ENCODE measurements at regions not wholly inside any gene's neighbourhood (a gene's known extent, or its start where the extent isn't known, plus 50 kb on each side); places are given as distances from the start of the nearest gene placed in this dataset.

DNA sequence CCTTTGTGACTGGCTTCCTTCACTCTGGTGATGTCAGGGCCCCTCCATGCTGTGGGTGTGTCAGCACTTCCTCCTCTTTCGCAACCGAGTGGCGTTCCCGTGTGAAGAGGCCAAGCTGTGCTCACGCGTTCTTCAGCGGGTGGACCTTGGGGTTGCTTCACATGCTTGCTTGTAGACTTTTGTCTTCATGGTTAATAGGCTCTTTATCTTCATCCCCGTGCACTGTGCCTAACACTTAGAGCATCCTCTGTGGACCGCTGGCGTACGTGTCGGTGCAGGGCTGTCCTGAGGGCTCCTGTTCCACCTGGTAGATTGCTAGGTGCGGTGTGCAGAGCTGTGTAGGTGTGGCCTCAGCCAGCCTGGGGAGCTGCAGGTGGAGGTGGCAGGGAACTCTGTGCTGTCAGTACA is 182.3 kb downstream of the OR4M2 start:
- ChIA-PET CTCF (no interaction called here), POLR2A (no interaction called here)
- H3K4me2 ChIP-seq (ENCODE audit: insufficient read depth, low read length) = no peak overlapping the region
- BruUV-seq (replicated peaks) = no TSS peak
- no peaks in the 10 kb centered on the region for H3K9me1 ChIP-seq (replicated peaks; ENCODE audit: control insufficient read depth, extremely low read depth, insufficient read depth, low read length)
- no peak overlapping the region for H2AFZ ChIP-seq (ENCODE audit: low read depth, low read length)
- FAIRE-seq (no peak), DNase-seq (ENCODE audit: low read depth, low spot score) (no peak)
- no peak overlapping the region for H3K9ac ChIP-seq (replicated peaks; ENCODE audit: extremely low read depth, insufficient read depth, low read length)
- no peak for TF ChIP-seq EZH2 (IDR thresholded peaks at IDR 0.05; ENCODE audit: borderline replicate concordance, low read depth, low read length, severe bottlenecking)
- no peak for TF ChIP-seq JUN (IDR thresholded peaks at IDR 0.05; ENCODE audit: borderline replicate concordance, insufficient read depth, insufficient read length, low read depth)
- TF ChIP-seq, protein P1, sequence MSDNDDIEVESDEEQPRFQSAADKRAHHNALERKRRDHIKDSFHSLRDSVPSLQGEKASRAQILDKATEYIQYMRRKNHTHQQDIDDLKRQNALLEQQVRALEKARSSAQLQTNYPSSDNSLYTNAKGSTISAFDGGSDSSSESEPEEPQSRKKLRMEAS (IDR thresholded peaks at IDR 0.05; ENCODE audit: insufficient read depth, insufficient read length) = no peak
- TF ChIP-seq FOS (IDR thresholded peaks at IDR 0.05; ENCODE audit: borderline replicate concordance, insufficient read depth, low read length) = no peak
- no peak for TF ChIP-seq POLR2A (IDR thresholded peaks at IDR 0.05; ENCODE audit: low read depth, low read length)
- TF ChIP-seq, protein P2, sequence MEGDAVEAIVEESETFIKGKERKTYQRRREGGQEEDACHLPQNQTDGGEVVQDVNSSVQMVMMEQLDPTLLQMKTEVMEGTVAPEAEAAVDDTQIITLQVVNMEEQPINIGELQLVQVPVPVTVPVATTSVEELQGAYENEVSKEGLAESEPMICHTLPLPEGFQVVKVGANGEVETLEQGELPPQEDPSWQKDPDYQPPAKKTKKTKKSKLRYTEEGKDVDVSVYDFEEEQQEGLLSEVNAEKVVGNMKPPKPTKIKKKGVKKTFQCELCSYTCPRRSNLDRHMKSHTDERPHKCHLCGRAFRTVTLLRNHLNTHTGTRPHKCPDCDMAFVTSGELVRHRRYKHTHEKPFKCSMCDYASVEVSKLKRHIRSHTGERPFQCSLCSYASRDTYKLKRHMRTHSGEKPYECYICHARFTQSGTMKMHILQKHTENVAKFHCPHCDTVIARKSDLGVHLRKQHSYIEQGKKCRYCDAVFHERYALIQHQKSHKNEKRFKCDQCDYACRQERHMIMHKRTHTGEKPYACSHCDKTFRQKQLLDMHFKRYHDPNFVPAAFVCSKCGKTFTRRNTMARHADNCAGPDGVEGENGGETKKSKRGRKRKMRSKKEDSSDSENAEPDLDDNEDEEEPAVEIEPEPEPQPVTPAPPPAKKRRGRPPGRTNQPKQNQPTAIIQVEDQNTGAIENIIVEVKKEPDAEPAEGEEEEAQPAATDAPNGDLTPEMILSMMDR (IDR thresholded peaks at IDR 0.05; ENCODE audit: extremely low read depth in 1 of 2, insufficient read depth in 1 of 2, low read depth in 1 of 2, low read length in 2 of 2) = no peak
- no peak for TF ChIP-seq MYC (IDR thresholded peaks at IDR 0.05; ENCODE audit: low read depth, low read length)
- TF ChIP-seq POLR2AphosphoS5 (IDR thresholded peaks at IDR 0.05; ENCODE audit: insufficient read depth, low read depth, low read length) = no peak
- TF ChIP-seq GATA2 (IDR thresholded peaks at IDR 0.05; ENCODE audit: insufficient read depth, insufficient read length, low read depth, low read length) = no peak
- intact Hi-C loops (cut with micrococcal nuclease) = no loop called here
- H4K20me1 ChIP-seq (replicated peaks; ENCODE audit: control insufficient read depth, extremely low read depth, insufficient read depth, low read length) = no peaks in the 10 kb centered on the region
- no peaks in the 10 kb centered on the region for H3K27me3 ChIP-seq (ENCODE audit: control insufficient read depth in 2 of 2, insufficient read depth in 2 of 2, low read length in 2 of 2)
- H3K4me3 ChIP-seq (replicated peaks in 1 of 3; ENCODE audit: insufficient read depth in 1 of 3, low read depth in 1 of 3, low read length in 3 of 3) = no peak overlapping the region
- no peaks in the 10 kb centered on the region for H3K36me3 ChIP-seq (ENCODE audit: control insufficient read depth in 2 of 2, extremely low read depth in 1 of 2, insufficient read depth in 2 of 2, low read length in 2 of 2)
- H3K4me1 ChIP-seq (ENCODE audit: control insufficient read depth, extremely low read depth, insufficient read depth, low read length) = no peaks in the 10 kb centered on the region
- H3K9me3 ChIP-seq (replicated peaks; ENCODE audit: control insufficient read depth, insufficient read depth, low read length) = peaks cover 19% of the 10 kb centered on the region
- no peak overlapping the region for H3K27ac ChIP-seq (ENCODE audit: insufficient read depth, low read depth, low read length)
- no peaks in the 10 kb centered on the region for H3K79me2 ChIP-seq (ENCODE audit: control insufficient read depth, insufficient read depth, low read length)
- dilution Hi-C loops (cut with MboI; ENCODE audit: extremely low pct_ligation_motif_present, low sequenced_read_pairs) = no loop called here
